HG03175 (cell line): ENCODE measurements at regions not wholly inside any gene's neighbourhood (a gene's known extent, or its start where the extent isn't known, plus 50 kb on each side); places are given as distances from the start of the nearest gene placed in this dataset.
"Not testable (repeated sequence)": the region's sequence is repeated elsewhere in the genome, so short reads cannot be mapped to it uniquely, and the experiment has no call there.

ENCODE experiments used
- ATAC-seq: cut with Tn5 transposase; IDR thresholded peaks from one replicate; pipeline ENCODE4 v1.9.1; 2021; ENCODE audit warnings: mild to moderate bottlenecking, moderate library complexity; ENCODE audit not compliant: unreplicated experiment

DNA sequence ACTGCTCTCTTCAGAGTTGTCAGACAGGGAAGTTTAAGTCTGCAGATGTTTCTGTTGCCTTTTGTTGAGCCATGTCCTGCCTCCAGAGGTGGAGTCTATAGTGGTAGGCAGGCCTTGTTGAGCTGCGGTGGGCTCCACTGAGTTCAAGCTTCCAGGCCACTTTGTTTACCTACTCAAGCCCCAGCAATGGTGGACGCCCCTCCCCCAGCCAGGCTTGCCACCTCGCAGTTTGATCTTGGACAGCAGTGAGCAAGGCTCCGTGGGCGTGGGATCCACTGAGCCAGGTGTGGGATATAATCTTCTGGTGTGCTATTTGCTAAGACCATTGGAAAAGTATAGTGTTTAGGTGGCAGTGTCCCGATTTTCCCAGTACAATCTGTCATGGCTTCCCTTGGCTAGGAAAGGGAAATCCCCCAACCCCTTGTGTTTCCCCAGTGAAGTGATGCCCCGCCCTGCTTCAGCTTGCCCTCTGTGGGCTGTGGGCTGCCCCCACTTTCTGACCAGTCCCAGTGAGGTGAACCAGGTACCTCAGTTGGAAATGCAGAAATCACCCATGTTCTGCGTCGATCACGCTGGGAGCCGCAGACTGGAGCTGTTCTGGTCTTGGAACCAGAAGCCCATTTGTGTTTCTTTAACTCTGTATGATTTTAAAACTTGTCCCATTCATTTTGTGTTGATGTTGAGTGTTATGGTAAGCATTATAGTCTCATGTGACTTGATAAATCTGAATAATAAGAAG lies 89.2 kb upstream of the CALCR start:
- no peak for ATAC-seq

GRCh38 chr7:93658163-93658562 lies 83.6 kb upstream of the CALCR start:
- not testable (repeated sequence) for ATAC-seq

DNA sequence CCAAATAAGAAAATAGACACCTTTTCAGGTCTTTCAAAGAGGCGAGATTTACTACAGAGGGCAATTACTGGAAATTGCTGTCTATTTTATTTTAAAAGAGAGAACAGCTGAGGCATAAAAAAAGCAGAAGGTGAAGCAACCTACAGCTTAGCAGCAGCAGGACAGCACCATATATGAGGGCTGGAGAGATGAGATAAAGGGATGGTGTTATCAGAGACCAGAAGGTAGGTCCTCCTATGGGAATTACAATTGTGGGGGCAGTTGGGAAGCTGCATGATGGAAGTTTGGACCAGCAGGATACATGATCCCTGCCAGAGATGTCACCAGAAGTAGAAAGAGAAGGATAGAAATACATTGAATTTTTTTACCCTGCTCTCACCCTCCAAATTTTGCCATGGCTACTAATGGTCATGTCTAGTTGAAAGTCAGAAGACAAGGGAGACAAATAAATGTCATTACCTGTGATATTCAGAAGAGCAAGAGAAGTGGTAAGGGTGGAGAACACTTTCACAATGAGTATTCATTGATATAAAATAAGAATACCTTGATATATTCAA lies 77.2 kb upstream of the CALCR start:
- ATAC-seq: no peak

GRCh38 chr7:93646538-93646937 lies 72.0 kb upstream of the CALCR start:
- no peak for ATAC-seq

GRCh38 chr7:93636276-93636675 lies 61.8 kb upstream of the CALCR start:
- no peak for ATAC-seq

DNA sequence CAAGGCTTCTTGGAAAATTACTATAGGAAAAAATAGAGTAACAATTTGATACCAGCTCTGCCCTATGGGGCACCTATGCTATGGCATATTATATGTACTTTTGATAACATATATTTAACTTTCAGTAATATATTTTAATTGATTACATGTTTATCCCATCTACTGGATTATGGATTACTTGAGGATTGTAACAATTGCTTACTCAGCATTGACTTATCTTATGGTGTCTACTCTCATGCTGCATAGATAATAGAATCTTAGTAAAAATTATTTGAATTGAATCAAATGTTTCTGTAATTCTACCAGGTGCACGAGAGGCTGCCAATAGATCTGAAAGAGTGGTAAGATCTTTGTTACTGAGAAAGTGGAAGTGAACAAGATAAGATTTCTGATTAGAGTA lies 57.8 kb upstream of the CALCR start:
- no peak for ATAC-seq

DNA sequence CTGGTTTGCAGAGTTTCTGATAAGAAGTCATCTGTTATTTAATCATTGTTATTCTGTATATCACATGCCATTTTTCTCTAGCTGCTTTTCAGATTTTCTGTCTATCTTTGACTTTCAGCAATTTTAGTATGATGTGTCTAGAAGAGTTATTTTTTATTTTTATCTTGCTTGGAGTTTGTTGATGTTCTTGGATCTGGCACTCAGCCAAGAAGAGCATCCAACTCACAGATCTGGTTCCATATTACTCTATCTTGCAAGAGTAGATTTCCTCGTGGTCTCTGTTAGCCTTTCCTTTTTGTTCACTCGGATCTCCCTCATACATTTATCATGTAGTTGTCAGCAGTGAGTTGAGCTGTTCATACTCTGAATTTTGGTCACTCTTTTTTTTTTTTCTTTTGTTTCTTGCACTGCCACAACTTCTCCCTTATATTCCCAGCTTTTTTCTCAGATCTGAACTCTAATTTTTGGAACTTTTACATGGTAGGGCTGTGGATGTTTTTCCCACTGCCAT lies 54.8 kb upstream of the CALCR start:
- no peak for ATAC-seq

DNA sequence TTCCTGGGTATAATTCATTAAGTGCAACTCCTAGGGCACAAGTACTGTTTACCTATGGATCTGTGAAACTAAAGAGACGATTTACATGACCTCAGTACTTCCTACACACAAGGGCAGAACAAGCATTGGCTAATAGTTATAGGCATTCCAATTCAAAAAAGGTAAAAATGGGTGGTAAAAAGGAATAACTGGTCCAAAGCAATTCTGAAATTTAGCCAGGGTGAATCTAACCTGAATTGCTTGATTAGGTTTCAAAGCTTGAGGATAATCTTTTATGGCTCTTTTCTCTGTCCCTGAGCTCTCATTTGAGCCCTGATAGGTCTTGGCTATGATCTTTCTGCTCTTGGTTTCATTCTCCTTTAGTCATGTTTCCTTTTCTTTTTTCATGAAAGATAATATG lies 52.3 kb upstream of the CALCR start:
- no peak for ATAC-seq
